Vagina (tissue), 2 donors: ENCODE measurements at regions not wholly inside any gene's neighbourhood (a gene's known extent, or its start where the extent isn't known, plus 50 kb on each side); places are given as distances from the start of the nearest gene placed in this dataset.
"Not testable (repeated sequence)": the region's sequence is repeated elsewhere in the genome, so short reads cannot be mapped to it uniquely, and the experiment has no call there.

Source experiments
- POLR2A ChIP-seq, 2 donors: fragments of 450-650 bp; IDR thresholded peaks; one replicate each; pipeline ENCODE4 v1.6.1; 2017; ENCODE audit warnings: antibody characterized with exemption in 2 of 2, mild to moderate bottlenecking in 2 of 2, moderate library complexity in 2 of 2
- POLR2AphosphoS5 ChIP-seq, 2 donors: sonication (generic); formaldehyde crosslinking; IDR thresholded peaks; one replicate each; pipeline ENCODE4 v1.9.0; 2017; ENCODE audit warnings: antibody characterized with exemption in 2 of 2, mild to moderate bottlenecking in 2 of 2, low read depth in 1 of 2; ENCODE audit not compliant: insufficient read depth in 1 of 2
- TF ChIP-seq, protein P1 (sequence below), 3 experiments: fragments of 450-650 bp in 2 of 3; fragments of 200-600 bp in 1 of 3; sonication (generic) in 1 of 3; IDR thresholded peaks; one replicate each; pipeline ENCODE4 v1.5.1; 2017 to 2019; ENCODE audit warnings: antibody characterized with exemption in 3 of 3, mild to moderate bottlenecking in 2 of 3, moderate library complexity in 2 of 3

DNA sequence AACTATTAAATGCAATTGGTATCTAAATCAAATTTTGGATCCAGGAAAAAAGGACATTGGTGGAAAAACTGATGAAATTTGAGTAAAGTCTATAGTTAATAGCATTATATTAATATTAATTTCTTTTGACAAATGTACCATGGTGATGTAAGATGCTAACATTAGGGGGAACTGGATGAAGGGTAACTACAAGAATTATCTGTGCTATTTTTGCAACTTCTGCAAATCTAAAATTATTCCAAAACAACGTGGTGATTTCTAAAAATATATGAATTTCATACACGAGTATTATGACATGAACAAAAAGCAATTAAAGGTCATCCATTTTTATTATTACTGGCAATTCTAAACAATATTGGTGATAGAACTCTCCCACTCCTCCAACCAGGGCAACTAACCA lies 135.6 kb upstream of the RRN3 start:
- TF ChIP-seq, protein P1, sequence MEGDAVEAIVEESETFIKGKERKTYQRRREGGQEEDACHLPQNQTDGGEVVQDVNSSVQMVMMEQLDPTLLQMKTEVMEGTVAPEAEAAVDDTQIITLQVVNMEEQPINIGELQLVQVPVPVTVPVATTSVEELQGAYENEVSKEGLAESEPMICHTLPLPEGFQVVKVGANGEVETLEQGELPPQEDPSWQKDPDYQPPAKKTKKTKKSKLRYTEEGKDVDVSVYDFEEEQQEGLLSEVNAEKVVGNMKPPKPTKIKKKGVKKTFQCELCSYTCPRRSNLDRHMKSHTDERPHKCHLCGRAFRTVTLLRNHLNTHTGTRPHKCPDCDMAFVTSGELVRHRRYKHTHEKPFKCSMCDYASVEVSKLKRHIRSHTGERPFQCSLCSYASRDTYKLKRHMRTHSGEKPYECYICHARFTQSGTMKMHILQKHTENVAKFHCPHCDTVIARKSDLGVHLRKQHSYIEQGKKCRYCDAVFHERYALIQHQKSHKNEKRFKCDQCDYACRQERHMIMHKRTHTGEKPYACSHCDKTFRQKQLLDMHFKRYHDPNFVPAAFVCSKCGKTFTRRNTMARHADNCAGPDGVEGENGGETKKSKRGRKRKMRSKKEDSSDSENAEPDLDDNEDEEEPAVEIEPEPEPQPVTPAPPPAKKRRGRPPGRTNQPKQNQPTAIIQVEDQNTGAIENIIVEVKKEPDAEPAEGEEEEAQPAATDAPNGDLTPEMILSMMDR (IDR thresholded peaks at IDR 0.05) = not testable (repeated sequence)
- not testable (repeated sequence) for TF ChIP-seq POLR2AphosphoS5 (IDR thresholded peaks at IDR 0.05; ENCODE audit: insufficient read depth in 1 of 2, low read depth in 1 of 2); POLR2A (IDR thresholded peaks at IDR 0.05)
